CD4-positive, alpha-beta T cell (primary cell): ENCODE measurements at regions not wholly inside any gene's neighbourhood (a gene's known extent, or its start where the extent isn't known, plus 50 kb on each side); places are given as distances from the start of the nearest gene placed in this dataset.

Source experiments
- ATAC-seq: fragments of 200-7000 bp; cut with Tn5 transposase; one replicate; pipeline ENCODE4 v1.10.0; 2022; ENCODE audit warnings: mild to moderate bottlenecking; ENCODE audit not compliant: poor library complexity
- CTCF ChIA-PET: fragments of 350-600 bp; sonication (Branson Sonifier 250); formaldehyde crosslinking; loops from one replicate; lab custom pipeline; 2021; ENCODE audit warnings: antibody characterized with exemption, inconsistent platforms; lab: Charles Lee
- POLR2A ChIA-PET: fragments of 350-600 bp; sonication (Branson Sonifier 250); formaldehyde crosslinking; loops from one replicate; lab custom pipeline; 2021; ENCODE audit warnings: antibody characterized with exemption, inconsistent platforms; lab: Charles Lee
- DNase-seq, 14 experiments: peaks; one replicate each; pipeline ENCODE4 v3.0.0-alpha.2; 2013 to 2020; ENCODE audit warnings: mixed read lengths in 2 of 14
- H3K27ac ChIP-seq, 2 donors: one replicate each; pipeline versions ENCODE4 v1.5.1 to v1.7.0; 2013; ENCODE audit warnings: low read length in 2 of 2, low read depth in 1 of 2, mild to moderate bottlenecking in 1 of 2
- H3K27me3 ChIP-seq, 2 experiments: 1 replicate in 1 of 2; 2 replicates in 1 of 2; pipeline versions ENCODE4 v1.6.1 to v1.7.0; 2013; ENCODE audit warnings: low read length in 2 of 2, control low read depth in 1 of 2, mild to moderate bottlenecking in 1 of 2, moderate library complexity in 1 of 2; ENCODE audit not compliant: insufficient read depth in 2 of 2, control insufficient read depth in 1 of 2
- H3K36me3 ChIP-seq: one replicate; pipeline ENCODE4 v1.6.1; 2013; ENCODE audit warnings: low read length, control low read depth; ENCODE audit not compliant: insufficient read depth
- H3K4me1 ChIP-seq: one replicate; pipeline ENCODE4 v1.6.1; 2013; ENCODE audit warnings: low read length, control low read depth; ENCODE audit not compliant: insufficient read depth
- H3K4me3 ChIP-seq: one replicate; pipeline ENCODE4 v1.5.1; 2013; ENCODE audit warnings: mild to moderate bottlenecking, low read length, moderate library complexity
- H3K9me3 ChIP-seq, 2 experiments: 1 replicate in 1 of 2; 2 replicates in 1 of 2; pipeline versions ENCODE4 v1.6.1 to v1.7.0; 2013; ENCODE audit warnings: low read length in 2 of 2, mild to moderate bottlenecking in 2 of 2, control low read depth in 1 of 2, moderate library complexity in 1 of 2; ENCODE audit not compliant: control insufficient read depth in 1 of 2, insufficient read depth in 1 of 2
- H3K27ac Mint-ChIP-seq: one replicate; pipeline ENCODE4 v1.8.0; 2020; ENCODE audit warnings: mixed read lengths
- H3K27me3 Mint-ChIP-seq: one replicate; pipeline ENCODE4 v1.8.0; 2021; ENCODE audit warnings: mixed read lengths
- H3K36me3 Mint-ChIP-seq: one replicate; pipeline ENCODE4 v1.8.0; 2021; ENCODE audit warnings: low read depth, mixed read lengths
- H3K4me1 Mint-ChIP-seq: one replicate; pipeline ENCODE4 v1.8.0; 2021; ENCODE audit warnings: low read depth, mixed read lengths
- H3K4me3 Mint-ChIP-seq: one replicate; pipeline ENCODE4 v1.8.0; 2020; ENCODE audit warnings: mild to moderate bottlenecking, mixed read lengths
- H3K9me3 Mint-ChIP-seq: one replicate; pipeline ENCODE4 v1.8.0; 2020; ENCODE audit warnings: mixed read lengths
- intact Hi-C, 2 experiments: fragments of 100-400 bp; cut with DNase I in 1 of 2; cut with micrococcal nuclease in 1 of 2; formaldehyde crosslinking; loops; one replicate each; pipeline versions ENCODE4 v1.15.1 to v1.9.0; 2023 to 2025; cut with DNase I, micrococcal nuclease
- TF ChIP-seq, protein P1 (sequence below): fragments of 200-600 bp; IDR thresholded peaks from one replicate; pipeline ENCODE4 v1.8.0; 2022; ENCODE audit warnings: antibody characterized with exemption, mild to moderate bottlenecking

DNA sequence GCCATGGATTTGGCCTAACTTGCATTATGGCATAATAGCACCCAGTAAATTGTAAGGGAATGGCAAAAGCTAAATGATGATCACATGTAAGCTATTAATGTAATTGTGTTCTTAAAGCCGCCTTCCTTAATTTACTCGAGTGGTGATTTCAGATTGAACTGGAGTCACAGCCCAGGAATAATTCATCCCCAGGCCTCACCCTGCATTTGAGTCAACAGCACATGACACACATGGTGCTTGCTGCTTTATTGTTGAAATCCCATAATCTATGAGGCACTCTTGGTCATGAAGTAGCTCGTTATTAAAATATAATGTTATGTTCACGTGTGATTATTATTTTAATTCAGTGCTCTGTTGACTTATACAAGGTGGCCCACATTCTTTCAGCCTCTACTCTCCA lies 547.5 kb downstream of the VRK1 start:
- Mint-ChIP-seq H3K4me1 (no peaks in the 10 kb centered on the region), H3K27me3 (no peaks in the 10 kb centered on the region), H3K36me3 (no peaks in the 10 kb centered on the region), H3K4me3 (no peak overlapping the region), H3K27ac (no peak overlapping the region), H3K9me3 (peaks cover 9% of the 10 kb centered on the region)
- intact Hi-C loops, result no loop called here
- TF ChIP-seq, protein P1, sequence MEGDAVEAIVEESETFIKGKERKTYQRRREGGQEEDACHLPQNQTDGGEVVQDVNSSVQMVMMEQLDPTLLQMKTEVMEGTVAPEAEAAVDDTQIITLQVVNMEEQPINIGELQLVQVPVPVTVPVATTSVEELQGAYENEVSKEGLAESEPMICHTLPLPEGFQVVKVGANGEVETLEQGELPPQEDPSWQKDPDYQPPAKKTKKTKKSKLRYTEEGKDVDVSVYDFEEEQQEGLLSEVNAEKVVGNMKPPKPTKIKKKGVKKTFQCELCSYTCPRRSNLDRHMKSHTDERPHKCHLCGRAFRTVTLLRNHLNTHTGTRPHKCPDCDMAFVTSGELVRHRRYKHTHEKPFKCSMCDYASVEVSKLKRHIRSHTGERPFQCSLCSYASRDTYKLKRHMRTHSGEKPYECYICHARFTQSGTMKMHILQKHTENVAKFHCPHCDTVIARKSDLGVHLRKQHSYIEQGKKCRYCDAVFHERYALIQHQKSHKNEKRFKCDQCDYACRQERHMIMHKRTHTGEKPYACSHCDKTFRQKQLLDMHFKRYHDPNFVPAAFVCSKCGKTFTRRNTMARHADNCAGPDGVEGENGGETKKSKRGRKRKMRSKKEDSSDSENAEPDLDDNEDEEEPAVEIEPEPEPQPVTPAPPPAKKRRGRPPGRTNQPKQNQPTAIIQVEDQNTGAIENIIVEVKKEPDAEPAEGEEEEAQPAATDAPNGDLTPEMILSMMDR, result no peak
- H3K4me1 ChIP-seq, result no peaks in the 10 kb centered on the region
- ChIA-PET CTCF (no interaction called here), POLR2A (no interaction called here)
- DNase-seq (no peak), ATAC-seq (no peak)
- no peaks in the 10 kb centered on the region for H3K9me3 ChIP-seq
- H3K27ac ChIP-seq, result no peak overlapping the region
- H3K27me3 ChIP-seq, result no peaks in the 10 kb centered on the region
- H3K36me3 ChIP-seq, result no peaks in the 10 kb centered on the region
- no peak overlapping the region for H3K4me3 ChIP-seq

DNA sequence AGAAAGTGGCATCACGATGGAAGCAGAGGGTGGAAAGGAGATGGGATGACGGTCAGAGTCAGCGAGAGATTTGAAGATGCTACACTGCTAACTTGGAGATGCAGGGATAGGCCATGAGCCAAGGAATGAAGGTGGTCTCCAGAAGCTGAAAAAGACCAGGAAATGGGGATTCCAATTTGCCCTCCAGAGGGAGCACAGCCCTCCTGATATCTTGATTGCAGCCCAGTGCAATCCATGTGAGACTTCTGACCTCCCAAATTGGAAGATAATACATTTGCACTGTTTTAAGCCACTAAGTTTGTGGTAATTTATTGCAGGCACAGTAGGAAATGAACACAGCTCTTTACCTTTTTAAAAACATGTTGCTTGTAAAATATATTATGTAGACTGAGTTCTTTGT lies 549.5 kb downstream of the VRK1 start:
- Histone ChIP-seq H3K4me1 (peaks cover 5% of the 10 kb centered on the region), H3K36me3 (no peaks in the 10 kb centered on the region), H3K4me3 (no peak overlapping the region), H3K27ac (no peak overlapping the region), H3K9me3 (no peaks in the 10 kb centered on the region), H3K27me3 (no peaks in the 10 kb centered on the region)
- DNase-seq (no peak), ATAC-seq (no peak)
- H3K4me3 Mint-ChIP-seq, result no peak overlapping the region
- H3K36me3 Mint-ChIP-seq, result no peaks in the 10 kb centered on the region
- peaks cover 9% of the 10 kb centered on the region for H3K4me1 Mint-ChIP-seq
- no peaks in the 10 kb centered on the region for H3K9me3 Mint-ChIP-seq
- ChIA-PET CTCF (no interaction called here), POLR2A (no interaction called here)
- intact Hi-C loops, result no loop called here
- H3K27me3 Mint-ChIP-seq, result no peaks in the 10 kb centered on the region
- TF ChIP-seq, protein P1, result no peak
- H3K27ac Mint-ChIP-seq, result no peak overlapping the region

DNA sequence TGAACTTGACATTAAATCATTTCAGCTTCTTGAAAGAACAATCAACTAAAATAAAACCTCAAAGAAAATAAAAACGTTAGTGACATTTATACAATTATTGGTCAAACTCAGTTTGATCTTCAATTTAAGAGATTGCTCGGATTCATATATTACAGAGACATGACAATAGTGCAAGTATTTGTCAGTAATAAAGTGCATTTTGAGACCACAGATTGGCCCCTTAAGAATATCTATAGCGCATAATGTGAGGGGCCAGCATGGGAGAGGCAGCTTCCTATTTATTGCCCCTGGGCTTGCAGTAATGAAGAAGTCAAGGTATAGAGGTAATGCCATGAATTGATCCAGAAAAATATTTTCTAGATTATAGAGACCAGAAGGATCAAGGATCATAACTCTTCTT lies 552.3 kb downstream of the VRK1 start:
- no peaks in the 10 kb centered on the region for H3K27me3 Mint-ChIP-seq
- no peaks in the 10 kb centered on the region for H3K36me3 Mint-ChIP-seq
- ATAC-seq (no peak), DNase-seq (no peak)
- intact Hi-C loops, result no loop called here
- H3K9me3 ChIP-seq, result no peaks in the 10 kb centered on the region
- peaks cover 5% of the 10 kb centered on the region for H3K4me1 ChIP-seq
- TF ChIP-seq, protein P1, result no peak
- H3K4me1 Mint-ChIP-seq, result peaks cover 14% of the 10 kb centered on the region
- ChIA-PET CTCF (no interaction called here), POLR2A (no interaction called here)
- no peak overlapping the region for H3K4me3 Mint-ChIP-seq
- no peaks in the 10 kb centered on the region for H3K36me3 ChIP-seq
- no peaks in the 10 kb centered on the region for H3K27me3 ChIP-seq
- H3K27ac ChIP-seq, result no peak overlapping the region
- no peak overlapping the region for H3K27ac Mint-ChIP-seq
- H3K9me3 Mint-ChIP-seq, result no peaks in the 10 kb centered on the region
- H3K4me3 ChIP-seq, result no peak overlapping the region
